ENCODE measurements at regions not wholly inside any gene's neighbourhood (a gene's known extent, or its start where the extent isn't known, plus 50 kb on each side); places are given as distances from the start of the nearest gene placed in this dataset.

DNA sequence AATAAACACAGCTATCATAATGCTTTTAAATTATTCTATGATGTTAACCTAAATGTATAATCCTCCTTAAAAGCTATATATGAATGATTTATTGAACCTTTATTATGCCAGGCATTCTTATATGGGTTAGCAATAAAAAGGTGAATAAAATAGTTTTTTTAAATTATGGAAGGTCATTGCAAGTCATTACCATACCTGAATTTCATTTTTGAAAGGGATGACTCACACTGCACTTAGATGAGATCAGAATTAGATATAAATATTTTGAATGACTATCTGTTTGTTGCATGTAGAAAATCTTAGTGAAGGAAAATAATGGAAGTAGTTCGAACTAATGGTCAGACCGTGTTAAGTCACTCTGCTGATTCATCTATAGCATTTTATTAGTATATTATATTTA, 822.3 kb downstream of the LUZP2 start:
- H3K9me3 ChIP-seq (ENCODE audit: control insufficient read depth in 4 of 4, insufficient read depth in 3 of 4, low read length in 3 of 4) = no peaks in the 10 kb centered on the region
- H3K27me3 ChIP-seq (ENCODE audit: control insufficient read depth in 3 of 3, insufficient read depth in 3 of 3, low read length in 2 of 3) = no peaks in the 10 kb centered on the region
- no peak overlapping the region for H3K9ac ChIP-seq (ENCODE audit: insufficient read depth in 1 of 2, low read length in 2 of 2)
- DNase-seq (no peak), ATAC-seq (ENCODE audit: insufficient read depth, low FRiP score) (no peak)
- no peaks in the 10 kb centered on the region for H3K36me3 ChIP-seq (ENCODE audit: control insufficient read depth in 4 of 4, insufficient read depth in 4 of 4, low read length in 4 of 4)
- TF ChIP-seq CTCF (IDR thresholded peaks at IDR 0.05; ENCODE audit: control extremely low read depth, extremely low read depth) = no peak
- H3K4me3 ChIP-seq = no peak overlapping the region
- 92 to 93% methylated on average over 2 of the region's 2 CpGs for WGBS, 2 donors
- H3K27ac ChIP-seq (ENCODE audit: low read depth in 1 of 2, low read length in 1 of 2) = no peak overlapping the region
- no peaks in the 10 kb centered on the region for H3K4me1 ChIP-seq (ENCODE audit: control insufficient read depth in 5 of 5, insufficient read depth in 5 of 5, low read length in 5 of 5)

- H3K36me3 ChIP-seq (ENCODE audit: control insufficient read depth in 4 of 4, insufficient read depth in 4 of 4, low read length in 4 of 4) = no peaks in the 10 kb centered on the region
- no peak overlapping the region for H3K27ac ChIP-seq (ENCODE audit: low read depth in 1 of 2, low read length in 1 of 2)
- no peaks in the 10 kb centered on the region for H3K9me3 ChIP-seq (ENCODE audit: control insufficient read depth in 4 of 4, insufficient read depth in 3 of 4, low read length in 3 of 4)
- no peak overlapping the region for H3K9ac ChIP-seq (ENCODE audit: insufficient read depth in 1 of 2, low read length in 2 of 2)
- no peaks in the 10 kb centered on the region for H3K4me1 ChIP-seq (ENCODE audit: control insufficient read depth in 5 of 5, insufficient read depth in 5 of 5, low read length in 5 of 5)
- no peak for TF ChIP-seq CTCF (IDR thresholded peaks at IDR 0.05; ENCODE audit: control extremely low read depth, extremely low read depth)
- ATAC-seq (ENCODE audit: insufficient read depth, low FRiP score) = no peak
- DNase-seq = no peak
- no peaks in the 10 kb centered on the region for H3K27me3 ChIP-seq (ENCODE audit: control insufficient read depth in 3 of 3, insufficient read depth in 3 of 3, low read length in 2 of 3)
- no peak overlapping the region for H3K4me3 ChIP-seq
- WGBS, 2 donors = 65 to 71% methylated on average over 4 of the region's 4 CpGs
These were observed 830.8 kb downstream of the LUZP2 start for GRCh38 chr11:25327656-25328055.

DNA sequence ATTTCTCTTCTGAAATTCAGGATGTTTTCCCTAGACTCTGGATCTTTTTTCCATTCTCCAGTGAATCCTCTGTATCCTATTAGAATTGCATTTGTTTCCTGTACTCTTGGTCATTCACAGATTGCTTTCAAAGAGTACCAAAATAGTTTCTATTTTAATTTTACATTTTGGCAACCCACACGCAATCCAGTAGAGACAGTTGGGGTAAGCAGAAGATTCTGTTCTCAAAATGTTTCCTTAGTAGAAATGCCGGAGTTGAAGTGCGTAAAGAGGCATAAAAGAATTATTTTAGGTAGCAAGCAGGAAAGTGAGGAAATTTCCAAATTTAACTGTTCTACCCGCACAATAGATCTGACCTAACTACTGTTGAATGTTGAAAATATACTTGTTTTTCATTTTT, 842.4 kb downstream of the LUZP2 start:
- no peaks in the 10 kb centered on the region for H3K9me3 ChIP-seq (ENCODE audit: control insufficient read depth in 4 of 4, insufficient read depth in 3 of 4, low read length in 3 of 4)
- H3K9ac ChIP-seq (ENCODE audit: insufficient read depth in 1 of 2, low read length in 2 of 2) = no peak overlapping the region
- H3K4me1 ChIP-seq (ENCODE audit: control insufficient read depth in 5 of 5, insufficient read depth in 5 of 5, low read length in 5 of 5) = no peaks in the 10 kb centered on the region
- H3K36me3 ChIP-seq (ENCODE audit: control insufficient read depth in 4 of 4, insufficient read depth in 4 of 4, low read length in 4 of 4) = no peaks in the 10 kb centered on the region
- TF ChIP-seq CTCF (IDR thresholded peaks at IDR 0.05; ENCODE audit: control extremely low read depth, extremely low read depth) = no peak
- no peaks in the 10 kb centered on the region for H3K27me3 ChIP-seq (ENCODE audit: control insufficient read depth in 3 of 3, insufficient read depth in 3 of 3, low read length in 2 of 3)
- 87 to 90% methylated on average over 4 of the region's 4 CpGs for WGBS, 2 donors
- H3K4me3 ChIP-seq = no peak overlapping the region
- DNase-seq = no peak
- no peak for ATAC-seq (ENCODE audit: insufficient read depth, low FRiP score)
- no peak overlapping the region for H3K27ac ChIP-seq (ENCODE audit: low read depth in 1 of 2, low read length in 1 of 2)

GRCh38 chr11:25349537-25349936, 852.7 kb downstream of the LUZP2 start:
- ATAC-seq (ENCODE audit: insufficient read depth, low FRiP score) = no peak
- no peak overlapping the region for H3K9ac ChIP-seq (ENCODE audit: insufficient read depth in 1 of 2, low read length in 2 of 2)
- no peaks in the 10 kb centered on the region for H3K36me3 ChIP-seq (ENCODE audit: control insufficient read depth in 4 of 4, insufficient read depth in 4 of 4, low read length in 4 of 4)
- H3K4me1 ChIP-seq (ENCODE audit: control insufficient read depth in 5 of 5, insufficient read depth in 5 of 5, low read length in 5 of 5) = no peaks in the 10 kb centered on the region
- DNase-seq = no peak
- H3K27ac ChIP-seq (ENCODE audit: low read depth in 1 of 2, low read length in 1 of 2) = no peak overlapping the region
- H3K4me3 ChIP-seq = no peak overlapping the region
- H3K27me3 ChIP-seq (ENCODE audit: control insufficient read depth in 3 of 3, insufficient read depth in 3 of 3, low read length in 2 of 3) = no peaks in the 10 kb centered on the region
- TF ChIP-seq CTCF (IDR thresholded peaks at IDR 0.05; ENCODE audit: control extremely low read depth, extremely low read depth) = no peak
- peaks cover 0 to 4% (median 0%) of the 10 kb centered on the region in 4 donors for H3K9me3 ChIP-seq (ENCODE audit: control insufficient read depth in 4 of 4, insufficient read depth in 3 of 4, low read length in 3 of 4)
- 75 to 87% methylated on average over 1 of the region's 1 CpG for WGBS, 2 donors
